Epithelial cell of proximal tubule (primary cell): ENCODE measurements at regions not wholly inside any gene's neighbourhood (a gene's known extent, or its start where the extent isn't known, plus 50 kb on each side); places are given as distances from the start of the nearest gene placed in this dataset.

Experiments
- DNase-seq: peaks from one replicate; pipeline ENCODE4 v3.0.0-alpha.2; 2011; ENCODE audit warnings: low read depth
- H3K4me3 ChIP-seq: 2 replicates; pipeline ENCODE4 v1.5.1; 2011; ENCODE audit warnings: low read depth, mild to moderate bottlenecking, low read length
- TF ChIP-seq, protein P1 (sequence below): conservative IDR thresholded peaks from 2 replicates; pipeline ENCODE4 v1.5.1; 2012; ENCODE audit warnings: low read depth, mild to moderate bottlenecking, low read length

GRCh38 chr6:27158316-27158643, 89.2 kb upstream of the PRSS16 start:
- no peak for DNase-seq
- no peak overlapping the region for H3K4me3 ChIP-seq
- TF ChIP-seq, protein P1, sequence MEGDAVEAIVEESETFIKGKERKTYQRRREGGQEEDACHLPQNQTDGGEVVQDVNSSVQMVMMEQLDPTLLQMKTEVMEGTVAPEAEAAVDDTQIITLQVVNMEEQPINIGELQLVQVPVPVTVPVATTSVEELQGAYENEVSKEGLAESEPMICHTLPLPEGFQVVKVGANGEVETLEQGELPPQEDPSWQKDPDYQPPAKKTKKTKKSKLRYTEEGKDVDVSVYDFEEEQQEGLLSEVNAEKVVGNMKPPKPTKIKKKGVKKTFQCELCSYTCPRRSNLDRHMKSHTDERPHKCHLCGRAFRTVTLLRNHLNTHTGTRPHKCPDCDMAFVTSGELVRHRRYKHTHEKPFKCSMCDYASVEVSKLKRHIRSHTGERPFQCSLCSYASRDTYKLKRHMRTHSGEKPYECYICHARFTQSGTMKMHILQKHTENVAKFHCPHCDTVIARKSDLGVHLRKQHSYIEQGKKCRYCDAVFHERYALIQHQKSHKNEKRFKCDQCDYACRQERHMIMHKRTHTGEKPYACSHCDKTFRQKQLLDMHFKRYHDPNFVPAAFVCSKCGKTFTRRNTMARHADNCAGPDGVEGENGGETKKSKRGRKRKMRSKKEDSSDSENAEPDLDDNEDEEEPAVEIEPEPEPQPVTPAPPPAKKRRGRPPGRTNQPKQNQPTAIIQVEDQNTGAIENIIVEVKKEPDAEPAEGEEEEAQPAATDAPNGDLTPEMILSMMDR: no peak

DNA sequence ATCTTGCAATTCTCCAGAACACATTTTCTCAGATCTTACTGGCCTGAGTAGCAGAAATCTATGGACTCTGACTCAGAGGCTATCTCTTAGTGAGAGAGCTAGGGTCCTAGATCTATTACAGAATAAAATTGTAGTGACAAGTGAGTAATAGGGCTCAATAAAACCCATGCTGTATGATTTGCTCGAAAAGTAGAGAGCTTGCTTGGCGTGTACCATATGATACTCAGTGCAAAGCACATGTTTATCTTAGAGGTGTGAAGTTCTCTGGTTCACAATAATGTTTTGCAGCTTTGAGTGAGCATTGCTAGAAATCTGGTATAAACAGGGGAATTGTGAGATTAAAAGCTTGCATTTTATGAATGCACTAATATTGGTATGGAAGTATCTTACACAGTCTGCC, 87.8 kb upstream of the PRSS16 start:
- DNase-seq: no peak
- TF ChIP-seq, protein P1: no peak
- no peak overlapping the region for H3K4me3 ChIP-seq

GRCh38 chr6:27161115-27161514, 86.4 kb upstream of the PRSS16 start:
- H3K4me3 ChIP-seq: no peak overlapping the region
- TF ChIP-seq, protein P1: no peak
- no peak for DNase-seq

- TF ChIP-seq, protein P1: no peak
- DNase-seq: no peak
Measured at GRCh38 chr6:27161603-27161945, 85.9 kb upstream of the PRSS16 start.

GRCh38 chr6:27161946-27162603, 85.4 kb upstream of the PRSS16 start:
- TF ChIP-seq, protein P1: peak; percentile 55
- H3K4me3 ChIP-seq: no peak overlapping the region
- no peak for DNase-seq

More at GRCh38 chr6:27161603-27161945, 85.9 kb upstream of the PRSS16 start:
- H3K4me3 ChIP-seq: no peak overlapping the region

DNA sequence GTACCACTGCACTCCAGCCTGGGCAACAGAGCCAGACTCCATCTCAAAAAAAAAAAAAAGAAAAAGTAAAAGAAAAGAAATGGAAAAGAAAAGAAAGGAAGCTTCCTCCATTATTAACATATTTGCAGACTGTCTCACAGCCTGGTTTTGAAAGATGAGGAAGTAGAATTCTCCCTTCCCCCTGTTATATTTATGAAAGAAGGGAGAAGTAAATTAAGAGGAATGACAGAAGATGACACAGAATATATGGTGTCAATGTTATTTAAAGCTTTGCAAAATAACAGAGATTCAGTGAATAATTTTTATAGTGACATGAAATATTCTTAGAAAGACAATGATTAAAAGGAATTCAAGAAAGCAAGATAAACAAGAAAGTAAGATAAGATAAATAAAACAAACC, 83.7 kb upstream of the PRSS16 start:
- no peak for DNase-seq
- TF ChIP-seq, protein P1: no peak
- no peak overlapping the region for H3K4me3 ChIP-seq

DNA sequence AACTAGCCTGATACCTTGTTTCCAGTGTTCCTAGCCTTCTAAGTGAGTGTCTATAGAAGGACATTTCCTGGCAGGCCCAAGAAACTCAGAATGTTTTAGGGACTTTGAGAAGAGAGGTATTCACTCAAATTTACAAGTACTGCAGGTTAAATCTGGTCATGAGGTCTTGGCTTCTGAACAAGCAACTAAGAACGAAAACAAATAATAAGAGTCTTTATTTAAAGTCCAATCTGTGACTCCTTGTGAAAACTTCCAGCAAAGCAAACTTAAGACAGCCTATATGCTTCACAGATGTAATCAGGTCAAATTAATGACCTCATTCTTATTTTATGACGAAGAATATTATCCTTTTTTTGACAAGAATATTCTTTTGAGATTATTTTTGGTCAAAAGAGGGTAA, 79.4 kb upstream of the PRSS16 start:
- H3K4me3 ChIP-seq: no peak overlapping the region
- TF ChIP-seq, protein P1: no peak
- DNase-seq: no peak
